ENCODE measurements at regions not wholly inside any gene's neighbourhood (a gene's known extent, or its start where the extent isn't known, plus 50 kb on each side); places are given as distances from the start of the nearest gene placed in this dataset.

- H3K4me3 ChIP-seq (ENCODE audit: low read length in 3 of 3), result no peak overlapping the region
- H3K9ac ChIP-seq (ENCODE audit: low read depth in 1 of 3, low read length in 3 of 3), result no peak overlapping the region
- no peaks in the 10 kb centered on the region for H3K9me3 ChIP-seq (ENCODE audit: control insufficient read depth in 3 of 3, low read length in 3 of 3)
- no peak overlapping the region for H3K27ac ChIP-seq (ENCODE audit: low read depth, low read length)
- H3K36me3 ChIP-seq (ENCODE audit: control insufficient read depth in 3 of 3, insufficient read depth in 3 of 3, low read length in 3 of 3), result no peaks in the 10 kb centered on the region
- no peaks in the 10 kb centered on the region for H3K27me3 ChIP-seq (ENCODE audit: control insufficient read depth in 3 of 3, insufficient read depth in 3 of 3, low read length in 3 of 3)
- H3K4me1 ChIP-seq (ENCODE audit: control insufficient read depth in 3 of 3, insufficient read depth in 3 of 3, low read length in 3 of 3), result peaks cover 0 to 3% (median 0%) of the 10 kb centered on the region in 3 donors
Measured at GRCh38 chr6:74075896-74076295, 379.9 kb downstream of the CD109 start.

GRCh38 chr6:74075323-74075722, 379.3 kb downstream of the CD109 start:
- Histone ChIP-seq H3K36me3 (ENCODE audit: control insufficient read depth in 3 of 3, insufficient read depth in 3 of 3, low read length in 3 of 3) (no peaks in the 10 kb centered on the region), H3K9ac (ENCODE audit: low read depth in 1 of 3, low read length in 3 of 3) (no peak overlapping the region), H3K4me1 (ENCODE audit: control insufficient read depth in 3 of 3, insufficient read depth in 3 of 3, low read length in 3 of 3) (peaks cover 0 to 3% (median 0%) of the 10 kb centered on the region in 3 donors), H3K9me3 (ENCODE audit: control insufficient read depth in 3 of 3, low read length in 3 of 3) (no peaks in the 10 kb centered on the region), H3K27ac (ENCODE audit: low read depth, low read length) (no peak overlapping the region), H3K27me3 (ENCODE audit: control insufficient read depth in 3 of 3, insufficient read depth in 3 of 3, low read length in 3 of 3) (no peaks in the 10 kb centered on the region), H3K4me3 (ENCODE audit: low read length in 3 of 3) (no peak overlapping the region)

GRCh38 chr6:74074645-74075044, 378.6 kb downstream of the CD109 start:
- Histone ChIP-seq H3K36me3 (ENCODE audit: control insufficient read depth in 3 of 3, insufficient read depth in 3 of 3, low read length in 3 of 3) (no peaks in the 10 kb centered on the region), H3K4me1 (ENCODE audit: control insufficient read depth in 3 of 3, insufficient read depth in 3 of 3, low read length in 3 of 3) (peaks cover 0 to 3% (median 0%) of the 10 kb centered on the region in 3 donors), H3K9me3 (ENCODE audit: control insufficient read depth in 3 of 3, low read length in 3 of 3) (no peaks in the 10 kb centered on the region), H3K27me3 (ENCODE audit: control insufficient read depth in 3 of 3, insufficient read depth in 3 of 3, low read length in 3 of 3) (no peaks in the 10 kb centered on the region), H3K9ac (ENCODE audit: low read depth in 1 of 3, low read length in 3 of 3) (no peak overlapping the region), H3K27ac (ENCODE audit: low read depth, low read length) (no peak overlapping the region), H3K4me3 (ENCODE audit: low read length in 3 of 3) (no peak overlapping the region)

GRCh38 chr6:74073999-74074398, 378.0 kb downstream of the CD109 start:
- H3K27ac ChIP-seq (ENCODE audit: low read depth, low read length), result no peak overlapping the region
- no peaks in the 10 kb centered on the region for H3K36me3 ChIP-seq (ENCODE audit: control insufficient read depth in 3 of 3, insufficient read depth in 3 of 3, low read length in 3 of 3)
- no peaks in the 10 kb centered on the region for H3K9me3 ChIP-seq (ENCODE audit: control insufficient read depth in 3 of 3, low read length in 3 of 3)
- H3K4me1 ChIP-seq (ENCODE audit: control insufficient read depth in 3 of 3, insufficient read depth in 3 of 3, low read length in 3 of 3), result peaks cover 0 to 3% (median 0%) of the 10 kb centered on the region in 3 donors
- H3K27me3 ChIP-seq (ENCODE audit: control insufficient read depth in 3 of 3, insufficient read depth in 3 of 3, low read length in 3 of 3), result no peaks in the 10 kb centered on the region
- H3K4me3 ChIP-seq (ENCODE audit: low read length in 3 of 3), result no peak overlapping the region
- H3K9ac ChIP-seq (ENCODE audit: low read depth in 1 of 3, low read length in 3 of 3), result no peak overlapping the region

GRCh38 chr6:74073429-74073828, 377.4 kb downstream of the CD109 start:
- Histone ChIP-seq H3K27me3 (ENCODE audit: control insufficient read depth in 3 of 3, insufficient read depth in 3 of 3, low read length in 3 of 3) (no peaks in the 10 kb centered on the region), H3K4me3 (ENCODE audit: low read length in 3 of 3) (no peak overlapping the region), H3K27ac (ENCODE audit: low read depth, low read length) (no peak overlapping the region), H3K9me3 (ENCODE audit: control insufficient read depth in 3 of 3, low read length in 3 of 3) (no peaks in the 10 kb centered on the region), H3K9ac (ENCODE audit: low read depth in 1 of 3, low read length in 3 of 3) (no peak overlapping the region), H3K4me1 (ENCODE audit: control insufficient read depth in 3 of 3, insufficient read depth in 3 of 3, low read length in 3 of 3) (peaks cover 0 to 3% (median 0%) of the 10 kb centered on the region in 3 donors), H3K36me3 (ENCODE audit: control insufficient read depth in 3 of 3, insufficient read depth in 3 of 3, low read length in 3 of 3) (no peaks in the 10 kb centered on the region)

- H3K36me3 ChIP-seq (ENCODE audit: control insufficient read depth in 3 of 3, insufficient read depth in 3 of 3, low read length in 3 of 3), result no peaks in the 10 kb centered on the region
- no peak overlapping the region for H3K9ac ChIP-seq (ENCODE audit: low read depth in 1 of 3, low read length in 3 of 3)
- no peak overlapping the region for H3K4me3 ChIP-seq (ENCODE audit: low read length in 3 of 3)
- peaks cover 0 to 3% (median 0%) of the 10 kb centered on the region in 3 donors for H3K4me1 ChIP-seq (ENCODE audit: control insufficient read depth in 3 of 3, insufficient read depth in 3 of 3, low read length in 3 of 3)
- no peak overlapping the region for H3K27ac ChIP-seq (ENCODE audit: low read depth, low read length)
- H3K9me3 ChIP-seq (ENCODE audit: control insufficient read depth in 3 of 3, low read length in 3 of 3), result no peaks in the 10 kb centered on the region
- H3K27me3 ChIP-seq (ENCODE audit: control insufficient read depth in 3 of 3, insufficient read depth in 3 of 3, low read length in 3 of 3), result no peaks in the 10 kb centered on the region
Measured at GRCh38 chr6:74071214-74071613, 375.2 kb downstream of the CD109 start.

GRCh38 chr6:74070711-74071110, 374.7 kb downstream of the CD109 start:
- Histone ChIP-seq H3K27ac (ENCODE audit: low read depth, low read length) (no peak overlapping the region), H3K9me3 (ENCODE audit: control insufficient read depth in 3 of 3, low read length in 3 of 3) (no peaks in the 10 kb centered on the region)

GRCh38 chr6:74070091-74070490, 374.1 kb downstream of the CD109 start:
- peaks cover 0 to 3% (median 0%) of the 10 kb centered on the region in 3 donors for H3K4me1 ChIP-seq (ENCODE audit: control insufficient read depth in 3 of 3, insufficient read depth in 3 of 3, low read length in 3 of 3)
- H3K27ac ChIP-seq (ENCODE audit: low read depth, low read length), result no peak overlapping the region
- no peak overlapping the region for H3K4me3 ChIP-seq (ENCODE audit: low read length in 3 of 3)
- H3K9ac ChIP-seq (ENCODE audit: low read depth in 1 of 3, low read length in 3 of 3), result no peak overlapping the region
- H3K9me3 ChIP-seq (ENCODE audit: control insufficient read depth in 3 of 3, low read length in 3 of 3), result no peaks in the 10 kb centered on the region
- H3K27me3 ChIP-seq (ENCODE audit: control insufficient read depth in 3 of 3, insufficient read depth in 3 of 3, low read length in 3 of 3), result no peaks in the 10 kb centered on the region
- no peaks in the 10 kb centered on the region for H3K36me3 ChIP-seq (ENCODE audit: control insufficient read depth in 3 of 3, insufficient read depth in 3 of 3, low read length in 3 of 3)

More at GRCh38 chr6:74070711-74071110, 374.7 kb downstream of the CD109 start:
- Histone ChIP-seq H3K4me3 (ENCODE audit: low read length in 3 of 3) (no peak overlapping the region), H3K9ac (ENCODE audit: low read depth in 1 of 3, low read length in 3 of 3) (no peak overlapping the region), H3K27me3 (ENCODE audit: control insufficient read depth in 3 of 3, insufficient read depth in 3 of 3, low read length in 3 of 3) (no peaks in the 10 kb centered on the region), H3K4me1 (ENCODE audit: control insufficient read depth in 3 of 3, insufficient read depth in 3 of 3, low read length in 3 of 3) (peaks cover 0 to 3% (median 0%) of the 10 kb centered on the region in 3 donors), H3K36me3 (ENCODE audit: control insufficient read depth in 3 of 3, insufficient read depth in 3 of 3, low read length in 3 of 3) (no peaks in the 10 kb centered on the region)

GRCh38 chr6:74069089-74069581, 373.1 kb downstream of the CD109 start:
- no peak overlapping the region for H3K9ac ChIP-seq (ENCODE audit: low read depth in 1 of 3, low read length in 3 of 3)
- no peak overlapping the region for H3K4me3 ChIP-seq (ENCODE audit: low read length in 3 of 3)
- peaks cover 0 to 2% (median 0%) of the 10 kb centered on the region in 3 donors for H3K4me1 ChIP-seq (ENCODE audit: control insufficient read depth in 3 of 3, insufficient read depth in 3 of 3, low read length in 3 of 3)
- no peak overlapping the region for H3K27ac ChIP-seq (ENCODE audit: low read depth, low read length)
- H3K36me3 ChIP-seq (ENCODE audit: control insufficient read depth in 3 of 3, insufficient read depth in 3 of 3, low read length in 3 of 3), result no peaks in the 10 kb centered on the region
- no peaks in the 10 kb centered on the region for H3K9me3 ChIP-seq (ENCODE audit: control insufficient read depth in 3 of 3, low read length in 3 of 3)
- no peaks in the 10 kb centered on the region for H3K27me3 ChIP-seq (ENCODE audit: control insufficient read depth in 3 of 3, insufficient read depth in 3 of 3, low read length in 3 of 3)

GRCh38 chr6:74066168-74066871, 370.3 kb downstream of the CD109 start:
- Histone ChIP-seq H3K4me1 (ENCODE audit: control insufficient read depth in 3 of 3, insufficient read depth in 3 of 3, low read length in 3 of 3) (no peaks in the 10 kb centered on the region), H3K27ac (ENCODE audit: low read depth, low read length) (no peak overlapping the region), H3K9ac (ENCODE audit: low read depth in 1 of 3, low read length in 3 of 3) (no peak overlapping the region), H3K27me3 (ENCODE audit: control insufficient read depth in 3 of 3, insufficient read depth in 3 of 3, low read length in 3 of 3) (no peaks in the 10 kb centered on the region), H3K9me3 (ENCODE audit: control insufficient read depth in 3 of 3, low read length in 3 of 3) (no peaks in the 10 kb centered on the region), H3K36me3 (ENCODE audit: control insufficient read depth in 3 of 3, insufficient read depth in 3 of 3, low read length in 3 of 3) (no peaks in the 10 kb centered on the region), H3K4me3 (ENCODE audit: low read length in 3 of 3) (no peak overlapping the region)

All from skeletal muscle tissue (tissue), 3 donors.